22Rv1 (cell line): ENCODE measurements at regions not wholly inside any gene's neighbourhood (a gene's known extent, or its start where the extent isn't known, plus 50 kb on each side); places are given as distances from the start of the nearest gene placed in this dataset.

Experiments used
- ZFX ChIP-seq: fragments of 450-650 bp; IDR thresholded peaks from 2 replicates; pipeline ENCODE4 v1.6.1; 2017; ENCODE audit warnings: antibody characterized with exemption, borderline replicate concordance
- TF ChIP-seq, protein P1 (sequence below): fragments of 450-650 bp; IDR thresholded peaks from 2 replicates; pipeline ENCODE4 v1.5.1; 2017; ENCODE audit warnings: mild to moderate bottlenecking

GRCh38 chr13:31873145-31873544, 133.8 kb downstream of the RXFP2 start:
- TF ChIP-seq, protein P1, sequence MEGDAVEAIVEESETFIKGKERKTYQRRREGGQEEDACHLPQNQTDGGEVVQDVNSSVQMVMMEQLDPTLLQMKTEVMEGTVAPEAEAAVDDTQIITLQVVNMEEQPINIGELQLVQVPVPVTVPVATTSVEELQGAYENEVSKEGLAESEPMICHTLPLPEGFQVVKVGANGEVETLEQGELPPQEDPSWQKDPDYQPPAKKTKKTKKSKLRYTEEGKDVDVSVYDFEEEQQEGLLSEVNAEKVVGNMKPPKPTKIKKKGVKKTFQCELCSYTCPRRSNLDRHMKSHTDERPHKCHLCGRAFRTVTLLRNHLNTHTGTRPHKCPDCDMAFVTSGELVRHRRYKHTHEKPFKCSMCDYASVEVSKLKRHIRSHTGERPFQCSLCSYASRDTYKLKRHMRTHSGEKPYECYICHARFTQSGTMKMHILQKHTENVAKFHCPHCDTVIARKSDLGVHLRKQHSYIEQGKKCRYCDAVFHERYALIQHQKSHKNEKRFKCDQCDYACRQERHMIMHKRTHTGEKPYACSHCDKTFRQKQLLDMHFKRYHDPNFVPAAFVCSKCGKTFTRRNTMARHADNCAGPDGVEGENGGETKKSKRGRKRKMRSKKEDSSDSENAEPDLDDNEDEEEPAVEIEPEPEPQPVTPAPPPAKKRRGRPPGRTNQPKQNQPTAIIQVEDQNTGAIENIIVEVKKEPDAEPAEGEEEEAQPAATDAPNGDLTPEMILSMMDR = no peak
- no peak for TF ChIP-seq ZFX
